Nephron (organoid): ENCODE measurements at regions not wholly inside any gene's neighbourhood (a gene's known extent, or its start where the extent isn't known, plus 50 kb on each side); places are given as distances from the start of the nearest gene placed in this dataset.
"Not testable (repeated sequence)": the region's sequence is repeated elsewhere in the genome, so short reads cannot be mapped to it uniquely, and the experiment has no call there.

Source experiments
- H3K27ac Mint-ChIP-seq, 3 experiments: 2 replicates each; pipeline ENCODE4 v1.8.0; 2020; ENCODE audit warnings: mixed read lengths in 3 of 3, mild to moderate bottlenecking in 2 of 3, moderate library complexity in 1 of 3
- H3K27me3 Mint-ChIP-seq: 2 replicates; pipeline ENCODE4 v1.8.0; 2021; ENCODE audit warnings: low read depth, mild to moderate bottlenecking, moderate library complexity, mixed read lengths
- H3K36me3 Mint-ChIP-seq: 2 replicates; pipeline ENCODE4 v1.8.0; 2020; ENCODE audit warnings: low read depth, mixed read lengths
- H3K4me1 Mint-ChIP-seq: 2 replicates; pipeline ENCODE4 v1.8.0; 2020; ENCODE audit warnings: mixed read lengths
- H3K4me3 Mint-ChIP-seq, 3 experiments: 2 replicates each; pipeline ENCODE4 v1.8.0; 2020; ENCODE audit warnings: mild to moderate bottlenecking in 3 of 3, mixed read lengths in 3 of 3, moderate library complexity in 2 of 3
- H3K9me3 Mint-ChIP-seq: 2 replicates; pipeline ENCODE4 v1.8.0; 2020; ENCODE audit warnings: mixed read lengths
- TF ChIP-seq, protein P1 (sequence below), 3 experiments: fragments of 200-600 bp; sonication (generic); IDR thresholded peaks; one replicate each; pipeline ENCODE4 v1.5.0; 2021; ENCODE audit warnings: antibody characterized with exemption in 3 of 3; ENCODE audit not compliant: unreplicated experiment in 3 of 3

DNA sequence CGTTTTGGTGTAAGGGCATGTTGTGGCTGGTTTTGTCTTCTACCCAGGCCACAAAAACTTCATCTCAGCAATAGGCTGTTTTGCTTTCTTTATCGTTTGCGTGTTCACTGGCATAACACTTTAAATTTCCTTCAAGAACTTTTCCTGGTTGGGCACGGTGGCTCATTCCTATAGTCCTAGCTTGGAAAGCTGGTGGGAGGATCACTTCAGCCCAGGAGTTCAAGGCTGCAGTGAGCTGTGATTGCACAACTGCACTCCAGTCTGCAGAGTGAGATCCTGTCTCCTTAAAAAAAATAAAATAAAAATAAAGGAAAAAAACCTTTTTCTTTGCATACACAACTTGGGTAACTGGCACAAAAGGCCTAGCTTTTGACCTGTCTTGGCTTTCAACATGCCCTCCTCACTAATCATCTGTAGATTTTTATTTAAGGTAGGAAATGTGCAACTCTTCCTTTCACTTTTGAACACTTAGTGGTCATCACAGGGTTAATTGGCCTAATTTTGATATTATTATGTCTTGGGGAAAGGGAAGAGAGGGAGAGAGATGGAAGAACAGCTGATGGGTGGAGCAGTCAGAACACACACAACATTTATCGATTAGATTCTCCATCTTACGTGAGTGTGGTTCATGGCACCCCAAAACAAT is 78.9 kb upstream of the PSMA6 start:
- H3K4me1 Mint-ChIP-seq = peaks cover 5% of the 10 kb centered on the region
- H3K27me3 Mint-ChIP-seq = no peaks in the 10 kb centered on the region
- no peak overlapping the region for H3K27ac Mint-ChIP-seq
- H3K4me3 Mint-ChIP-seq = no peak overlapping the region
- TF ChIP-seq, protein P1, sequence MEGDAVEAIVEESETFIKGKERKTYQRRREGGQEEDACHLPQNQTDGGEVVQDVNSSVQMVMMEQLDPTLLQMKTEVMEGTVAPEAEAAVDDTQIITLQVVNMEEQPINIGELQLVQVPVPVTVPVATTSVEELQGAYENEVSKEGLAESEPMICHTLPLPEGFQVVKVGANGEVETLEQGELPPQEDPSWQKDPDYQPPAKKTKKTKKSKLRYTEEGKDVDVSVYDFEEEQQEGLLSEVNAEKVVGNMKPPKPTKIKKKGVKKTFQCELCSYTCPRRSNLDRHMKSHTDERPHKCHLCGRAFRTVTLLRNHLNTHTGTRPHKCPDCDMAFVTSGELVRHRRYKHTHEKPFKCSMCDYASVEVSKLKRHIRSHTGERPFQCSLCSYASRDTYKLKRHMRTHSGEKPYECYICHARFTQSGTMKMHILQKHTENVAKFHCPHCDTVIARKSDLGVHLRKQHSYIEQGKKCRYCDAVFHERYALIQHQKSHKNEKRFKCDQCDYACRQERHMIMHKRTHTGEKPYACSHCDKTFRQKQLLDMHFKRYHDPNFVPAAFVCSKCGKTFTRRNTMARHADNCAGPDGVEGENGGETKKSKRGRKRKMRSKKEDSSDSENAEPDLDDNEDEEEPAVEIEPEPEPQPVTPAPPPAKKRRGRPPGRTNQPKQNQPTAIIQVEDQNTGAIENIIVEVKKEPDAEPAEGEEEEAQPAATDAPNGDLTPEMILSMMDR (IDR thresholded peaks at IDR 0.05; ENCODE audit: unreplicated experiment in 3 of 3) = no peak
- H3K9me3 Mint-ChIP-seq = no peaks in the 10 kb centered on the region
- H3K36me3 Mint-ChIP-seq = peaks cover 3% of the 10 kb centered on the region

- H3K4me3 Mint-ChIP-seq = no peak overlapping the region
- peaks cover 3% of the 10 kb centered on the region for H3K36me3 Mint-ChIP-seq
- H3K4me1 Mint-ChIP-seq = peaks cover 5% of the 10 kb centered on the region
- peak overlapping the region in 1 of 3 experiments; percentile 19 for H3K27ac Mint-ChIP-seq
- H3K9me3 Mint-ChIP-seq = no peaks in the 10 kb centered on the region
- H3K27me3 Mint-ChIP-seq = no peaks in the 10 kb centered on the region
- TF ChIP-seq, protein P1 (IDR thresholded peaks at IDR 0.05; ENCODE audit: unreplicated experiment in 3 of 3) = no peak
Observed at GRCh38 chr14:35213869-35214387, 78.3 kb upstream of the PSMA6 start.

GRCh38 chr14:35214402-35214801 is 77.8 kb upstream of the PSMA6 start:
- not testable (repeated sequence) for H3K4me1 Mint-ChIP-seq, H3K9me3 Mint-ChIP-seq, H3K27me3 Mint-ChIP-seq, H3K4me3 Mint-ChIP-seq, H3K36me3 Mint-ChIP-seq
- H3K27ac Mint-ChIP-seq = peak overlapping the region in 1 of 3 experiments; percentile 19

- H3K36me3 Mint-ChIP-seq = peaks cover 3% of the 10 kb centered on the region
- H3K9me3 Mint-ChIP-seq = no peaks in the 10 kb centered on the region
- peak overlapping the region; percentile 62 to 78 (median 75) for H3K27ac Mint-ChIP-seq
- no peak overlapping the region for H3K4me3 Mint-ChIP-seq
- H3K27me3 Mint-ChIP-seq = no peaks in the 10 kb centered on the region
- H3K4me1 Mint-ChIP-seq = peaks cover 5% of the 10 kb centered on the region
- TF ChIP-seq, protein P1 (IDR thresholded peaks at IDR 0.05; ENCODE audit: unreplicated experiment in 3 of 3) = peak; percentile 48 to 64 (median 55)
Observed at GRCh38 chr14:35215110-35215813, 76.9 kb upstream of the PSMA6 start.

GRCh38 chr14:35218176-35218575 is 74.0 kb upstream of the PSMA6 start:
- peaks cover 13% of the 10 kb centered on the region for H3K4me1 Mint-ChIP-seq
- not testable (repeated sequence) for H3K27me3 Mint-ChIP-seq, H3K4me3 Mint-ChIP-seq, H3K27ac Mint-ChIP-seq, H3K36me3 Mint-ChIP-seq, H3K9me3 Mint-ChIP-seq

- TF ChIP-seq, protein P1 (IDR thresholded peaks at IDR 0.05; ENCODE audit: unreplicated experiment in 3 of 3) = no peak
- H3K4me1 Mint-ChIP-seq = peaks cover 13% of the 10 kb centered on the region
Observed at GRCh38 chr14:35218963-35219362, 73.2 kb upstream of the PSMA6 start.

More at GRCh38 chr14:35218963-35219362, 73.2 kb upstream of the PSMA6 start:
- Mint-ChIP-seq H3K9me3 (no peaks in the 10 kb centered on the region), H3K27me3 (no peaks in the 10 kb centered on the region), H3K36me3 (peaks cover 8% of the 10 kb centered on the region), H3K27ac (no peak overlapping the region), H3K4me3 (no peak overlapping the region)
